ENCODE measurements at regions not wholly inside any gene's neighbourhood (a gene's known extent, or its start where the extent isn't known, plus 50 kb on each side); places are given as distances from the start of the nearest gene placed in this dataset.

DNA sequence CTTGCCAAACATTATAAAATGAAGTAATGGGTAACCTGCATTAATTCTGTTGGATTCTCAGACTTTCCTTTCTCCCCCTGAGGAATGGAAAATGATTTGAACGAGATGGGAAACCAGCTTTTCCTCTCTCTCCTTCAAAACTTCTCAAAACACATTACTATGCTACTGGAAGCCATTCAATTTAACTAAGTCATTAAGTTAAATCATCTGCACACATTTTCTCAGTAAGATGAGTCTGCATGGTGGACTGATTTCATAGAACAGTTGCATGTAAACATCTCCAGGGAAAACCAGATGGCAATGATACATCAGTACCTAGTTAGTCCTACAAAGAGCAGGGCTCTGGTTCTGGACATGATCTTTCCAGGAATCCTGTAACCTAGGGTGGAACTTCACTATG lies 59.9 kb downstream of the BMP4 start:
- no peak for DNase-seq

DNA sequence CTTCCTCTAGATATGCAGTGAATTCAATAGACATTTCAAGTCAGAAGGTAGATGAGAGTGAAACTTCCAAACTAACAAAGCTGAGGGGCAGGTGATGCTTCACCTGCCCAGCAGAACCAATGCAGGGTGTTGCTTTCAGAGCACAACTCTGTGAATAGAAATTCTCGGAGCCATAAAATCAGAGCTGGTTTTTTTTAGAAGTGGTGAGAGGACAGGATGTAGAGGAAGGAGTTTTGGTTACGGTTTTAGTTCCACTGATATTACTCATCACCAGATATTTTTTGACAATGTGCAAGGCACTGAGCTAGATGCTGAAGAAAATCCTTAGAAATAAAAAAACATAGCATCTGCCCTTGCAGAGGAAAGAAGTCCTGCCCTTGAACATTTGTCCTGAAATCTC lies 62.2 kb downstream of the BMP4 start:
- DNase-seq, result no peak

DNA sequence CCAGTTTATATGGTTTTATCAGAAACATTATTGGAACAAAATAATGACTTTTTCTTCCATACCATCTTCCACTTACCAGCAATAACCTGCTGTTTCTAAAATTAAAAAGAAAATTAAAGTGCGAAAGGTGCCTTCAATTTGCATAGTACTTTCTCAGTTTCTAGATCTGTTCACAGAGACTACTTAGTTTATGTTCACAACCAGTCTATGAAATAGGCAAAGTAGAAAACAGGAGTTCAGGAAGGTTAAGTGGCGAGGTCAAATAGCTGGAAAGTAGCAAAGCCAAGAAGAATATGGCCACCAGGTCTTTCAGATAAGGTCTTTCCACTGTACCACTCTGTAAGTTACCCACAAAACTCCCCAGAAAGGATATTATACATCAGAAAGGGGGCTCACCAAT lies 63.3 kb downstream of the BMP4 start:
- DNase-seq, result no peak

GRCh38 chr14:53890611-53891101 lies 66.0 kb downstream of the BMP4 start:
- DNase-seq, result no peak

- no peak for DNase-seq
Observed at GRCh38 chr14:53888535-53889386, 67.9 kb downstream of the BMP4 start.

DNA sequence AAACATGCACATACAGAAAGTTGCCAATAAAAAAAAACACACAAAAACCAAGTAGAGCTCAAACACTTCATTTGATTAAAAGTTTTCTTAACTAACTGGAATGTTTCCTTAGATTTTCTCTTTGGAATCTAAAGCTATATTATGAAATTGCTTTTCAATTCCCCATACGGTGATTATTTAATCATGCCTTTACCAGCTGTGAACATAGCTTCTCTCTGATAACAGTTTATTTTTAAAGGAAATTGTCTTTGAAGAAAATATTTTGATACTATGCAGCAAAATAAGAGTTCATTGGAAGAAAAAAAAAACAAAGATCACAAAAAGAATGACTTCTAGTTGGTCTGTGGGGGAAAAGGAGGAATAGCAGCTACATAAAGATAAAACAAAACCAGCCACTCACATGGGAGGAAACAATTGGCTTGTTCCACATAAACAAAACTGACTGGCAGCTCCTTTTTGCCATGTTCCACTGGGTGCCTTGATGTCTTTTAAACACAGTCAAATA lies 71.4 kb downstream of the BMP4 start:
- no peak for DNase-seq

DNA sequence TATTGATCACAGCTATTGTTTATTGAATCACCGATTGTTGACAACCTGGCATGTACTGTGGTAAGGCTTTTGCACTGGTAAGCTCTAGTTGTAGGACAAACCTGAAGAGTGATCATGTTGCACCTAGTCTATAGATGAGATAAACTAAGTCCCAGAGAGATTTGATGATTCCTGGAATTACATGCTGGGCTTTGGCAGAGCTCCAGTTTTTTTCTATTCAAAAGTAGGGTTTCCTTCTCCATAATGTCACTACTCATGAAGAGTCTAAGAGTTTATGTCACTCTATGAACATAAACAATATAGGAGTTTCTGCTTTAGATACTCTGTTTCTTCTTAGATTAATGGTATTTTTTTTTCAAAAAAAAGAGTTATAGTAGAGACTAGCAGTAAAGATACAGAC lies 72.0 kb downstream of the BMP4 start:
- DNase-seq, result no peak

GRCh38 chr14:53883739-53884138 lies 72.9 kb downstream of the BMP4 start:
- no peak for DNase-seq

DNA sequence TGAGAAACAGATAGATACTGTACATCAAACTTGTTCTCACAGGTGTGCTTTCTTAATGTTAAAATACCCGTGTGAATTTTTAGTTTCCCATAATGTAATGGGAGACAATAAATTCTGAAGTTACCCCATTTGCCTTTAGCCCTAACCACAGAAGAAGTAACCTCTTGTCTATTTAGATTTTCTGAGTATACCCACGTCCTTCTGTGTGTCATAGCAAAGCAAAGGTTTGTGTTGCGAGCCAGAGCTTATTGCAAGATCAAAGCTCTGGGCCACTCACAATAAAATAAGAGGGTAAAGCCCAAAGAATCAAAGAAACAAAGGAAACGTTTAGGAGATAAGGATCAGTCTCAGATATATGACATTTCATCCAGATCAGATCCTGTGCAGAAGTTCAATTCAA lies 73.9 kb downstream of the BMP4 start:
- DNase-seq, result no peak

GRCh38 chr14:53881921-53882320 lies 74.7 kb downstream of the BMP4 start:
- no peak for DNase-seq

- DNase-seq, result no peak
Observed at GRCh38 chr14:53881161-53881871, 75.3 kb downstream of the BMP4 start.

- no peak for DNase-seq
Observed at GRCh38 chr14:53880761-53881160, 75.9 kb downstream of the BMP4 start.

- DNase-seq, result no peak
Observed at GRCh38 chr14:53879747-53880146, 76.9 kb downstream of the BMP4 start.

- DNase-seq, result no peak
Observed at GRCh38 chr14:53879022-53879686, 77.5 kb downstream of the BMP4 start.

DNA sequence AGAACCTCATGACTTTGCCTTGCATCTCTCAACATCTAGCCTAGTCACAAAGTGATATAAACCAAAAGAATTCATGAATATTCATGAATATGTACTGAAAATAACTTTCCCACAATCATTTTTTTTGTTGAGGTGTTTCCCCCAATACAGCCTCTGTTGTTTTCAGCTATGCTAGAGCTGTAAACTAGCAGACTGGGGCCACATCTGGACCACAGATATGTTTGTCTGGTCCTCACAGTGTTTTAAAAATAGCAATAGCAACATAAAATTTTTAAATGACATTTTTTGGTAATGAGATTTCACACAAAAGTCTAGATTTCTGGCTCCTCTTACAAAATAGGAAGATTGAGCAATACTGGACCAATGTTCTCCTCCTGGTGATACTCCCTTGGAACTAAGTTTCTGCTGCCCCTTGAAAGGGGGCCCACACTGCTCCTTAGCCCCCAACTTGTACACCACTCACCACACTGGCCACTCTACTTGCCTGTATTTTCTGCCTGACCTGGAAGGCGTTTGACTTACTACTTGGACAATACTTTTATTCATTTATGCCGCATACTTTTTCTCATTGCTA lies 81.2 kb downstream of the BMP4 start:
- no peak for DNase-seq

DNA sequence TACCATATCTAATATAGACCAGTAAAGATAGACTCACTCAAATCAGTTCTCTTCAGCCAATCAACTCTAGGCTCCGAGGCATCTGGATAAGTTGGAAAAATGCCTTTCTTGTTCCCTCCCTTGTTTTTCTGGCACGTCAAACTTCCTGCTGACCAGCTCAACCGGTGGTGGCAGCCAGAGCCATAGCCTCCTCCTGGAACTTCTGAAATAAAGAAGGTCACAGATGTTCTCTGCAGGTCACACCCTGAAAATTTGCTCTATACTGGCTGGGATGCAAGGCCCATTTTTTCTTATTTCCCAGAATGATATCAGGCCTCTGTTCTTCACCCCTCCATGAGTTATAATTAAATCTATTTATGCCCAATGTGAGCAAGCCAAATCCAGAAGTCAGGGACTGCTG lies 81.9 kb downstream of the BMP4 start:
- DNase-seq, result no peak

- no peak for DNase-seq
Observed at GRCh38 chr14:53872681-53873089, 83.9 kb downstream of the BMP4 start.

DNA sequence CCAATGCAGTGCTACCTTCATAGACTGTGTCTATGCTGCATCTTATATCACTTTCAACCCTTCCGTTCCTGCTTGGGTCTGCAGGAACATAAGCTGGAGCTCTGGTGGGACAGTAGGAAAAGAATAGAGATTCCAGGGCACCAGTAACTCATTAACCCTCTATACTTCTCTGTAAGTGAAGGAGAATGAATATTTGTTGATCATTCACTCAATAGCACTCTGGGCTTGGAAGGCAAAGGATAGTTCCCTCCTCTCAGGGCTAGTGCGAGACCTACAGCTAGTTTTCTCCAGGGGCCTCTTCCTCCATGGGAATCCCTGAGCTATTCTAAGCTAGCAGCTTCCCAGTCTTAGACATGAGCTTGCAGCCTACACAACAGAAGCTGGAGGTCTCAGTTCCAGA lies 84.7 kb downstream of the BMP4 start:
- no peak for DNase-seq

GRCh38 chr14:53871011-53871410 lies 85.6 kb downstream of the BMP4 start:
- no peak for DNase-seq

DNA sequence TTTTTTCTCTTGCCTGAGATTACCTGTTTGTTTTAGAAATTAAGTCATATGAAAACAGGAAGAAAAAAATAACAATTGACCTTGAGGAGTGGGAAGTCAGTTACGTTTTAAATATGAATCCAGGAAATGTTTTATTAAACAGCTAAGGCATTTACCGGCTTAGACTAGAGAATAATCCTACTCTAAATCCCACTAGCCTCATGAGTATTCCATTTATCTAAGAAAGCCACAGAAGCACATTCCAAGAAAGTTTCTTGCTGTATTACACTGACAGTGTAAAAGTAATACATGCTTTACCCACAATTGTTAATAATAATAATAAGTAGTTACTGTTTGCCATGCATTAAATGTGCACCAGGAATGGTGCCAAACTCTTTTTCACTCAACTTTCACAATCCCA lies 90.9 kb downstream of the BMP4 start:
- no peak for DNase-seq

DNA sequence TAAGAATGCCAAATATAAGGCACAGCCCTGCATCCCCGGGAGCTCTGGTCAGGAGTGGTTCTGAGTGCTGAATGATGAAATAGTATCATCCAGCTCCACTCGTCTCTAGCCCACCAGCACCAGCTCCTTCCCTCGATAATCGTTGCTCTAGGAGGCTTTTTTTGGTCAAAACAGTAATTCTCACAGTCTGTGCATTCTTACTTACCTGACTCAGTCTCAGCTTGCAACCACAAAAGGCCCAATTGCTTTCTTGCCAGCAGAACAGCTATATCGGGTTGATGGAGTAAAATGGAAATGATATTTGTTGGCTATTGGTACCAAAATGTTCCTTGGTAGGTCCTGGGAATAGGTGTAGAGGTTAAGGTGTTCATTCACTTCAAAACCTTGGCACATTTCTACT lies 94.8 kb downstream of the BMP4 start:
- DNase-seq, result no peak

DNA sequence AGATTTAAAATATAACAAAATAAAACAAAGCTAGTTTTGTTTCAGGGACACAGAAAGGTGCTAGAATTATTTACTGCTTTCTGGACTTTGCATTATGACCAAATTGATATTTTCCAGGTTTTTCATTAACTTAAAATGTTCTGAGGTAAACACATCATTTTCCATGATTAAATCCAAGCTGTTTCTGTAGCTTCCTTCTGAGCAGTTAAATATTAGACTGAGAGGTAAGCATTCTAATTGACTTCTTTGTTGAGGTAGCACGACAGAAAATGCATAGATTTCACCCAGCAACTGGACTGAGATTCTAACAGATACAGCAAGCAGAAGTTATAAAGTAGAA lies 98.3 kb downstream of the BMP4 start:
- DNase-seq, result no peak

DNA sequence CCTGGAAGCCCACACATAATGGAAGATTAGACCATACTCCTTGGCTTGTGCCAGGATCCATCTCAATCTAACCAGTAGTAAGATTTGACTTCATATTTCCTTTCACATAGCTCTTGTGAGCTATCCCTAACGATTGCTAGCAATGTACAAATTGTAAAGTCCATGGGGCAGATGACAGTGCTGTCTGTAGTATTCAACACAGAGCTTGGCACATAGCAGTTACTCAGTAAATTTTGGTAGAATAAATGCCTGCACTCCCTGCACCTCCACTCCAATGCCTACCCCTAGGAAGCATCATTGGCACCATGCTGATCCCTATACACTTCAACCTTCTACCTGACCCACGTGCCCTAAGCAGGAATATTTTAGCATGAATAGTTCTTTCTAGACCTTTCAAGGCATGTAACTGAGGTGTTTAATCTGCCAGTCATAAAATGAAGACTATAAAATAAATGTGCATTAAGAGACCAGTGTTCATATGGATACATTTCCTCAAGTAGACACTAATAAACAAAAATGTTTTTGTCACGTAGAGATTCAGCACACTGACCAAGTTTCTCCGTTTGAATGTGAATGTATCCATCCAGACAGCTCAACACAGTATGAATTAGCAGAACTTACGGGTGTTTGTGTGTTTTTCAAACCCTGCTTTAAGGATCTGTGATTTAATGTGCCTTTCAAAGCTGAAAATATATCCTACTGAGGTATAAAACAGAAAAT lies 98.8 kb downstream of the BMP4 start:
- no peak for DNase-seq
